NB4 (cell line): ENCODE measurements at regions not wholly inside any gene's neighbourhood (a gene's known extent, or its start where the extent isn't known, plus 50 kb on each side); places are given as distances from the start of the nearest gene placed in this dataset.

Experiments used
- MYC ChIP-seq: IDR thresholded peaks from 2 replicates; pipeline ENCODE4 v1.6.1; 2011; ENCODE audit warnings: low read depth, low read length
- POLR2A ChIP-seq: IDR thresholded peaks from 2 replicates; pipeline ENCODE4 v1.6.1; 2011; ENCODE audit warnings: mild to moderate bottlenecking; ENCODE audit not compliant: insufficient read length; ENCODE audit errors: extremely low read depth
- TF ChIP-seq, protein P1 (sequence below): IDR thresholded peaks from one replicate; pipeline ENCODE4 v1.5.1; 2012; ENCODE audit warnings: low read depth, low read length
- TF ChIP-seq, protein P2 (sequence below): IDR thresholded peaks from 2 replicates; pipeline ENCODE4 v1.6.1; 2011; ENCODE audit warnings: low read depth, low read length

DNA sequence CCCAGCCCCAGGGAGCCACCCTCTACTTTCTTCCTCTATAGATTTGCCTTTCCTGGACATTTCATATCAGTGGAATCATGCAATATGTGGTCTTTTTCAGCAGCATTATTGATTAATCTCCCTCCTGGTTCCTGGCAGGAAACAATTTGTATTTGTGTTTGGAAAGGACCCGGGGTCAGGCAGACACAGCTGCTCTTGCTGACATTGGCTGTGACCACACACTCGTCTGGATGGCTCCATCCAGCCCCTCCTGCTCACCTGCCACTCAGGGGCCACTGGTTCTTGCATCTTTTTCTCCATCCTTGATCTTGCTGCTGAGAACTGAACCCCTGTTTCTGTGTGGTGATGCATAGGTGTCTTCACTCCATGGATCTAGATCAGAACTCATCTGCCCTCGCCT lies 176.6 kb upstream of the MKI67 start:
- TF ChIP-seq, protein P1, sequence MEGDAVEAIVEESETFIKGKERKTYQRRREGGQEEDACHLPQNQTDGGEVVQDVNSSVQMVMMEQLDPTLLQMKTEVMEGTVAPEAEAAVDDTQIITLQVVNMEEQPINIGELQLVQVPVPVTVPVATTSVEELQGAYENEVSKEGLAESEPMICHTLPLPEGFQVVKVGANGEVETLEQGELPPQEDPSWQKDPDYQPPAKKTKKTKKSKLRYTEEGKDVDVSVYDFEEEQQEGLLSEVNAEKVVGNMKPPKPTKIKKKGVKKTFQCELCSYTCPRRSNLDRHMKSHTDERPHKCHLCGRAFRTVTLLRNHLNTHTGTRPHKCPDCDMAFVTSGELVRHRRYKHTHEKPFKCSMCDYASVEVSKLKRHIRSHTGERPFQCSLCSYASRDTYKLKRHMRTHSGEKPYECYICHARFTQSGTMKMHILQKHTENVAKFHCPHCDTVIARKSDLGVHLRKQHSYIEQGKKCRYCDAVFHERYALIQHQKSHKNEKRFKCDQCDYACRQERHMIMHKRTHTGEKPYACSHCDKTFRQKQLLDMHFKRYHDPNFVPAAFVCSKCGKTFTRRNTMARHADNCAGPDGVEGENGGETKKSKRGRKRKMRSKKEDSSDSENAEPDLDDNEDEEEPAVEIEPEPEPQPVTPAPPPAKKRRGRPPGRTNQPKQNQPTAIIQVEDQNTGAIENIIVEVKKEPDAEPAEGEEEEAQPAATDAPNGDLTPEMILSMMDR: no peak
- TF ChIP-seq POLR2A (no peak), MYC (no peak)
- TF ChIP-seq, protein P2, sequence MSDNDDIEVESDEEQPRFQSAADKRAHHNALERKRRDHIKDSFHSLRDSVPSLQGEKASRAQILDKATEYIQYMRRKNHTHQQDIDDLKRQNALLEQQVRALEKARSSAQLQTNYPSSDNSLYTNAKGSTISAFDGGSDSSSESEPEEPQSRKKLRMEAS: no peak
